HL-60/S4 treated with retinoic acid at 250 ng/mL for 4 days and 3 days (cell line): ENCODE measurements at regions not wholly inside any gene's neighbourhood (a gene's known extent, or its start where the extent isn't known, plus 50 kb on each side); places are given as distances from the start of the nearest gene placed in this dataset.
"Not testable (repeated sequence)": the region's sequence is repeated elsewhere in the genome, so short reads cannot be mapped to it uniquely, and the experiment has no call there.

Experiments used
- in situ Hi-C: fragments of 300-500 bp; cut with MboI; formaldehyde crosslinking; loops from 2 replicates; pipeline ENCODE4 v1.7.0; 2022; ENCODE audit warnings: low sequenced_read_pairs

DNA sequence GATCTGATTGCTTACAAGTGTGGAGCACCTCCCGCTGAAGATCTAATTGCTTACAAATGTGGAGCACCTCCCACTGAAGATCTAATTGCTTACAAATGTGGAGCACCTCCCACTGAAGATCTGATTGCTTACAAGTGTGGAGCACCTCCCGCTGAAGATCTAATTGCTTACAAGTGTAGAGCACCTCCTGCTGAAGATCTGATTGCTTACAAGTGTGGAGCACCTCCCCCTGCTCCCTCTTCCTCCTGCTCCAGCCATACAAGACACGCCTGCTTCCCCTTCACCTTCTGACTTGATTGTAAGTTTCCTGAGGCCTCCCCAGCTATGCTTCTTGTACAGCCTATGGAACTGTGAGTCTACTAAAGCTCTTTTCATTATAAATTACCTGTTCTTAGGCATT lies 1014.9 kb downstream of the SOCS6 start:
- in situ Hi-C loops: not testable (repeated sequence)

DNA sequence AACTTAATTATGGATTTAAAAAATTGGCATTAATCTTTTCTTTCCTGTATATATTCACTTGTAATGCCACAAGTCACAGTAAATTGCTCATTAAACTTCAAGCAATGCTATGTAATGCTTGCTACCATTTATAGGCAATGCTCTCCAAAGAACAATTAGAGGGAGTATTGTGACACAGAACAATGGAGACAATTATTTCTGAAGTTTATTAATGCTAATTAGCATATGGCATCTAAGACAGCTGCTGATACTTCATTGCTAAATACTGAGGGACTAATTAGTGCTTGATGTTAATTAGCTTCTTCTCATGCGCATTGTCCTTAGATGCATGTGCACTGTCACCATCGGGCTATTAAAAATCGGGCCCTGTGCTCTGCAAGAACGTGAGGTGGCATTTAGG lies 1012.8 kb downstream of the SOCS6 start:
- in situ Hi-C loops: no loop called here

DNA sequence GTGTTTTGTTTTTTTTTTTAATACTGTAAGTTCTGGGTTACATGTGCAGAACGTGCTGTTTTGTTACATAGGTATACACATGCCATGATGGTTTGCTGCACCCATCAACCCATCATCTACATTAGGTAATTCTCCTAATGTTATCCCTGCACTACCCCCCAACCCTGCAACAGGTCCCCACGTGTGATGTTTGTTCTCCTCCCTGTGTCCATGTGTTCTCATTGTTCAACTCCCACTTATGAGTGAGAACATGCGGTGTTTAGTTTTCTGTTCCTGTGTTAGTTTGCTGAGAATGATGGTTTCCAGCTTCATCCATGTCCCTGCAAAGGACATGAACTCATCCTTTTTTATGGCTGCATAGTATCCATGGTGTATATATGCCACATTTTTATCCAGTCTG lies 1005.4 kb downstream of the SOCS6 start:
- in situ Hi-C loops: not testable (repeated sequence)

DNA sequence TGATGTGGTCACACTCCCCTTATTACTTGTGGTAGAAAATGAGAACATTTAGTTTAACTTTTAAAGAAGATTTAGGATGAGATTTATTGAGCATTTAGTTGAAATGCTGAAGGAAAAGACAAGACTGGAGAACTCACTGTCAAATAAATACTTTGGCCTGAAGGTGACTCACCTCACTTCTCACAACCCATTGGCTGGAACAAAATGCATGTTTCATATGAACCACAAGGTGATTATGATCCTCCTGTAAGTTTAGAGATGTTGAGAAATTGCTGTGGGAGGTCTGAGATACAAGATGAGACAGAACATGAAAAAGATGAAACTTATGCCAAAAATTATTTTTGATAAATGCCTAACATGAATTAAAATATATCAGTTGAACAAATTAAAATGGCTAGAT lies 1004.5 kb downstream of the SOCS6 start:
- in situ Hi-C loops: no loop called here

DNA sequence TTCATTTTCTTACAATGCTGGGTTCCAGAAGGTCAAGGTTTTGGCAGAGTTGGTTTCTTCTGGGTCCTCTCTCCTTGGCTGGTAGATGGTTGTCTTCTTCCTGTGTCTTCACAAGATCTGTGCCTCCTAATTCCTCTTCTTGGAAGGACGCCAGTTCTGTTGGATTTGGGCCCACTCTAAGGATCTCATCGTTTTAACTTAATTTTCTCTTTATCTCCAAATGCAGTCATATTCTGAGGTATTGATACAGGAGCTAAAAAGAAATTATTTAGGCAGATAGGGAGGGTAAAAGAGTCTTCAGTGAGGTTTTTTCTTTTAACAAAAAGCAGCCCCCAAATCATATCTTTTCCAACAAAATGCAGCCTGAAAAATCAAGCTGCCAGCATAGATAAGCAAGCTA lies 998.4 kb downstream of the SOCS6 start:
- in situ Hi-C loops: no loop called here

DNA sequence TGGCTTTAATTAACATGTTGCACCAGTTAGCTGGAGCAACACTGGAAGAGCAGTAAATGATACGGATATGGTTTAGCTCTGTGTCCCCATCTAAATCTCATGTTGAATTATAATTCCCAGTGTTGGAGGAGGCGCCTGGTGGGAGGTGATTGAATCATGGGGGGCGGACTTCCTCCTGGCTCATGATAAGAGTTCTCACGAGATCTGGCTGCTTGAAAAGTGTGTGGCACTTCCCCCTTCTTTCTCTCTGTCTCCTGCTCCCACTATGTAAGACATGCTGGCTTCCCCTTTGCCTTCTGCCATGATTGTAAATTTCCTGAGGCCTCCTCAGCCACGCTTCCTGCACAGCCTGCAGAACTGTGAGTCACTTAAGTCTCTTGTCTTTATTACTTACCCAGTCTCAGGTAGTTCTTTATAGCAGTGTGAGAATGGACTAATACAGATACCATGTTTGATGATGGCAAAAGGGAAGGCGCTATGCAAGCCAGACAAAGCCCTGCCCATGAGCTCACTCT lies 963.6 kb downstream of the SOCS6 start:
- in situ Hi-C loops: no loop called here

DNA sequence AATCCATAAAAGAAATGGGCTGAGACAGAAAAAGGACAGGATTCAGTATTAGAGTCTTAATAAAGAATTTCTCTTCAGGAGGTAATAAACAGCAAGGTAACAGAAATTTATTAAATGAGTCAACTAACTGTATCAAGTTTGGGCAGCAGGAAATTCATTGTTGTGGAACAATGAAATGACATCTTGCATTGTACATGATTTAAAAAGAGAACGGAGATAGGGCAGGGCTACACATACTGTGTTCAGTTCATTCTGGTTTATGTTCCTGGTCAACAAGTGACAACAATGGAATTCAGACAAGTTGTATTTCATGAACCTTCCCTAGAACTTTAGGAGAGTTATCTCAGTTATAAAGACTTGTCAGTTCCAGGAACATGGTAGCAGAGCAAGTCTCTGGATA lies 961.3 kb downstream of the SOCS6 start:
- in situ Hi-C loops: no loop called here

DNA sequence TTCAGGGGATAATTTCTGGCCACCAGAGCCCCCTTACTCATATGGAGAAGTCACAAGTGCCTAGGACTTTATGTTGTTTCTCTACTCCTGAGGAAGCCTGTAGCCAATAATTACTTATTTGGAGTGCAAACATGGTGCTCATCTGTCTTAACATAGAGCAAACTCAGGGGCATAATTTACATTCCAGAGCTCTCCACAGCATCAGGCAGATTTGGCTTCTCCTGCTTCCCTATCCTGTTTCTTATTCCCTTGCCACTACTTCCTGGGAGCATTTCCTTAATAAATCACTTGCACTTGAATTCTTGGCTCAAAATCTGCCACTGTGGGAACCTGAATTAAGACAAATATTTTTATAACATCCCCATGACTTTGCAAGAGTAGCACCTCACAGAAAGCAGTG lies 960.9 kb downstream of the SOCS6 start:
- in situ Hi-C loops: no loop called here

DNA sequence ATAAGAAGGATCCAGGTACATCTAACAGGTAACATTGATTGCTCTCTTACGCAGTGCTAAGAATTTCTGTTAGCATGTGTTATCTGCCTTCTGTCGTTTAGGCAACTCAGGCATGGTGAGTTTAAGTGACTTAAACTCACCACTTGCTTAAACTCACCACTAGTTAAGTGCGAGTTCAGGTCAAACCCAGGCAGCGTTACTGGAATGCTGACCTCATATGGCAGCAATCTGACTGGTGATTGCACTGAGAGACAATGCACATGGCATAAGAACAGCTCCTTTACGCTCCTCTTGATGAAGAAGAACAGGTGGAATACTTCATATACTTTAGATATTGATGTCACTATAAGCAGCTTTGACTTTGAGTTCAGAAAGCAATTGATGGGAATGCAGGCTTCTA lies 954.1 kb downstream of the SOCS6 start:
- in situ Hi-C loops: no loop called here

DNA sequence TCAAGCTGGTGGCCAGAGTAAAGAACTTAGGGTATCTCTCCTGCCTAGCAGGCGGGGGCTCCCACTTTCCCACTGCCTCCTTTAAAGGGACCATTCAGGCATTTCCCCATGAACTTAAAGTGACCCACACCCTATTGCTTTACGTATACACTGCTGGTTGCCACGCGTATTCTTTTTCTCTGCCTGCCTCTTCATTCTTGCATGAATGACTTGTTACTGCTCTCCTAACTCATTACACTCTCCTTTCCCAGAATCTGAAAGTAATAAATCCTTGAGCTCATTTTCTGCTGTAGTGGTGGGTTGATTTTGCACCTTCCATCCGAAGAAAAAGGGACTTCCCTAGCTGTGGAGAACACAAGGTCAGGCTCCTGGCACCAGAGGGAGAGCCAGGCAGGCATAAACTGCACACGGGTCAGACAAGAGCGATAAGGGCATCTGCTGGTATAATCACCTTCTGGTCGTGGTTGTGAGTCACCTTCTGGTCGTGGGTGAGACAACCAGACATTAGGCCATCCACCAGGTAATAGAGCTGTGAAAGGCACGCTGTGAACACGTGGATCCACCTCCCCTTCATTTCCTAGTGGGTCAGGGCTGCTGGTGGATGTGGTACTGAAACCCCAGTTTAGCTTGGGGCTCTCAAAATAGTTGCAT lies 950.3 kb downstream of the SOCS6 start:
- in situ Hi-C loops: no loop called here

DNA sequence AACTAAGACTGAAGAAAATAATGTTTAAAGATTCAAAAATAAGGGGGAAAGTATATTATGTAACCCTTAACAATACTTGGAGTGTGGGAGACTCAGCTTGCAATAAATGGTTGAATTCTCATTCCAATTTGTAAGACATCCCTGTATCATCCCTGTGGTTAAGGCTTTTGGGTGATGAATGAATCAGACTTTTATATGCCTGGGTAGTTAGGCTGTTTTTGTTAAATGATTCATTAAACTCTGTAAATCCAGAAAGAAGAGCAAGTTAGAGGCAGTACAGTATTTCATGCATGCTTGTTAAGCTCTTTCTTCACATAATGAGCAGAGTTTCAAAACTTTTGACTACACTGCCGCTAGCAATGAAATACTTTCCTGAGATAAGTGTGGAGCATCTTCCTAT lies 948.8 kb downstream of the SOCS6 start:
- in situ Hi-C loops: no loop called here

DNA sequence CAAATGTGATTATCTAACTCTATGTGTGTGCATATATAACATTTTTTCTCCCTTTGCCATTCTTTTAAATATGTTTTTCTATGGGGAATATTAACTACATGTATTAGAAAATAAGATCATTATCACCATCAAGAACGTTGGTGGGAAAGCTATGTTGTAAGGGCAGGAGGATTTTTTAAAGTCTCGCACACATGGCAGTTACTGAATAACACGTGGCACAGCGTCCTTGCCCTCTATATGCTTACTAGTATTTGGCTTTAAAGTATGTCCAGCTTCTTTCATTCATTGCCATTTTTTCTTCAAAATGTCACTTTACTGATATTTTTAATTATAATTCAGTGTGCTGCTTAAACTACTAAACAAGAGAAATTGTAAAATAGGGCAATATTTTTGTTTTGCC lies 944.3 kb downstream of the SOCS6 start:
- in situ Hi-C loops: no loop called here

DNA sequence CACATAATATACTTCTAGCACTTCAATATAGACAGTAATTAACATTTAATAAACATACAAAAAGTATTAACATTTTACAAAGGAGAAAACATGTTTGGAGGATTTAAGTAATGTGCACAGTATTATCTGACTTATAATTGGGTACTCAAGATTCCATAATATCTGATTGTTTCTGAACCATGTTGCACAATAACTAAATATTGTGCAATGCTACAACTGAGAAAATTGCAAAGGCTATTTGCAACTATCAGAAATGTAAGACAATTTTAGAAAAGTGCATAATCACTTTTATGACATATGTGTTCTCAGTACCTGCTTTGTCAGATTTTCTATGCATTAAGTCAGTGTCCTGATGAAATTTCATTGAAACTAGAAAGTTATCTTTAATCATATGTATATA lies 934.6 kb downstream of the SOCS6 start:
- in situ Hi-C loops: no loop called here

DNA sequence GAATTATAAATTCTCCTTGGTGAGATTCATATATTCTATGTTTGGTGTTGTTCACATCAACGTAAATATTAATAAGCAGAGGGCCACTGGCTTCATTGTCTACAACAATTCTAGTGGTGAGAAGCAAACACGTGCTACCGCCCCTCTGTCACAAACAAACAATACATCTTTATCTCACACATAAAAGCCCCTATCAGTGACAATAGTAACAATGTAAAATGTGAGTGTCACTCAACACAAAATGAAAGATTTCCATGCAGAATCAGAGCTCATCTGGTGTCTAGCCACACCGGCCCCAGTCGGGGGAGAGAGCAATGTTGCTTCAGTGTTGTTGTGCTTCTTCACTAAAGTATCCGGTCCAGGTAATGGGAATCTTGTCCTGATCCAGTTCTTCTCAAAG lies 932.6 kb downstream of the SOCS6 start:
- in situ Hi-C loops: no loop called here

DNA sequence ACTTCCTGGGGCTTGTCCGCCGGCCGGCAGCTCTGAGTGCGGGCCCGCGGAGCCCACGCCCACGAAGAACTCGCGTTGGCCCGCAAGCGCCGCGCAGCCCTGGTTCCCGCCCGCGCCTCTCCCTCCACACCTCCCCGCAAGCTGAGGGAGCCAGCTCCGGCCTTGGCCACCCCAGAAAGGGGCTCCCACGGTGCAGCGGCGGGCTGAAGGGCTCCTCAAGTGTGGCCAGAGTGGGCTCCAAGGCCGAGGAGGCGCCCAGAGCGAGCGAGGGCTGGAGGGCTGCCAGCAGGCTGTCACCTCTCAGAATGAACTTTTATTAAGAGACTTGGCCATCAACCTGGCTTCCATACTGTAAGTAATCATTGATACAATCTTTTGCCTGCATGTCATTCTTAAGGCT lies 923.9 kb downstream of the SOCS6 start:
- in situ Hi-C loops: not testable (repeated sequence)

DNA sequence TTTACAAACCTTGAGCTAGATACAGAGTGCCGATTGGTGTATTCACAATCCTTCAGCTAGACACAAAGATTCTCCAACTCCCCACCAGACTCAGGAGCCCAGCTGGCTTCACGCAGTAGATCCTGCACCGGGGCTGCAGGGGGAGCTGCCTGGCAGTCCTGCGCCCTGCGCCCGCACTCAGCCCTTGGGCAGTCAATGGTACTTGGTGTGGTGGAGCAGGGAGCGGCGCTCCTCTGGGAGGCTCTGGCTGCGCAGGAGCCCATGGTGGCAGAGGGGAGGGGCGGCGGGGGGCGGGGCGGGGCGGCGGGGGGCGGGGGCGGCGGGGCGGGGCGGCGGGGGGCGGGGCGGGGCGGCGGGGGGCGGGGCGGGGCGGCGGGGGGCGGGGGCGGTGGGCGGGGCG lies 923.4 kb downstream of the SOCS6 start:
- in situ Hi-C loops: no loop called here

DNA sequence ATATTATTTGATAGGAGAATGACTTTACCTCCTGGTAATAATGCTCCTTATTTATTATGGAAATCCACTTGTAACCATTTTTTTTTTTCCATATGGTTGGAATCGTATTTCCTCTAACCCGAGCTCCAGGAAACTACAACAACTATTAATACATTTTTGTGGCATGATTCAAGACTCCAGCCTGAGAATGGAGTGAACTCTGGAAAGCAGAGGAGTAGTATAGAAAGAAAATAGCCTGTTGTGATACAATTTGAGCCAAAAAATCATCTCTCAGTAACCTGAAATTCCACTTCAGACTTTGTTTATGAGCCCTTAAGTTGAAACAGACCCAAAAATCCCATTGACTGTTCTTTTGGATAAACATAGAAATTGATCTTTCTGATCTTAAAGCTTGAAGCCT lies 921.1 kb downstream of the SOCS6 start:
- in situ Hi-C loops: no loop called here

DNA sequence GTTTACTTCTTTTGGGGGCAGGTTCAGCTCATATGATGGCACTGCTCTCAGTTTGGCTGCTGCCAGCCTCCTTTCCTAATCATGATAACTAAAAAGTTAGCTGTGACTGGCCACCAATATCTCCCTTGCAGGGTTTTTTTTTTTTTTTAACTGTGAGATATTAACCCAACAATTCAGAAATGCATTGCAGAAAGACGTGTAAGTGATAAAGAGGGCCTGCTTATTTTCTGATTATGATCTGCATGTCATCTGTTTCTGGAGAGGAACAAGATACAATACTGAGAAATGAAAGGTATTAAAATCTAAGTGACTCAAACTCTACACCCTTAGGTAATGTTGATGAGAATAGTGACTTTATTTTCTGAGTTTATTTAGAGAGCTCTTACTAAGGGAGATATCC lies 905.6 kb downstream of the SOCS6 start:
- in situ Hi-C loops: no loop called here

DNA sequence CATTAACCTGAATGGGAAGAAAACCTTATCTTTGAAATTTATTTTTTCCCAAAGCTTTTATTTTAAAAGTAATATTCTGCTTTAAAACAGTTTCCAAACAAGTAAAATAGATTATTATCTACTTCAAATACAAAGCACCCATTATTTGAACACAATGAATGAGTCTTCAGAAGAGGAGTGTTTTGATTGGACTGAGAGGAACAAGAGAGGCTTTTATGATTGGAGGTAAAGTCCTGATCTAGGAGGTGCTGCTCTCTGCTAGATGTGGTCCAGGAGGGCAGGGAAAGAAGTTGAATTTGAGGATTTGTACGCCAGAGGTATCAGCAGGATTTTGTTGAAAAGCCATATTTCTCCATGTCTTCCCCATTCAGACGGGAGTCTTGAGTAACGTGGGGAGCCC lies 900.7 kb downstream of the SOCS6 start:
- in situ Hi-C loops: no loop called here

DNA sequence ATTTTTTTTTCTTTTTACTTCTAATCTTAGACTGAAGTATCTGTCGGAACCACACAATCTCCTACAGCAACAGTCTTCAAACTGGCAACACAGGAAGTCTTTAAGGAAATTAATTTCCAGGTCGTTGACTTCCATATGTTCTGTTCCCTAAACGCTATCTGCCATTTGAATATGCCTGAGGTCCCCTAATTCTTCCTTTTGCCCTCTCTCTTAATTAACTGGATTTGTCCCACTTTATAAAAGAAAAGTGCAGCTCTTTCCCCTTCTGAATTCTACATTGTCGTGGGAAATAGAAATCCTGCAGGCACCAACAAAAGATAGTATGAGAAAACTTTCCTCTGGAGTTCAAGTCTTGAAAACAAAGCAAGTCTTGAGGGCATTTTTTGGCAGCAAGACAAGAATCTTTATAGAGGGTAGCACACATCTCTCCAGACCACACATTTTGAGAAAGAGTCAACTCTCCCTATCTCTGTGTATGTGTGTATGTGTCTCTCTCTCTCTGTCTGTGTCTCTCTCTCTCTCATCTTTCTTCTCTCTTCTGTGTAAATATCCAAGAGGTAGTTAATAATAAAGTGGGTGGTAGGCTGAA lies 879.8 kb downstream of the SOCS6 start:
- in situ Hi-C loops: no loop called here

DNA sequence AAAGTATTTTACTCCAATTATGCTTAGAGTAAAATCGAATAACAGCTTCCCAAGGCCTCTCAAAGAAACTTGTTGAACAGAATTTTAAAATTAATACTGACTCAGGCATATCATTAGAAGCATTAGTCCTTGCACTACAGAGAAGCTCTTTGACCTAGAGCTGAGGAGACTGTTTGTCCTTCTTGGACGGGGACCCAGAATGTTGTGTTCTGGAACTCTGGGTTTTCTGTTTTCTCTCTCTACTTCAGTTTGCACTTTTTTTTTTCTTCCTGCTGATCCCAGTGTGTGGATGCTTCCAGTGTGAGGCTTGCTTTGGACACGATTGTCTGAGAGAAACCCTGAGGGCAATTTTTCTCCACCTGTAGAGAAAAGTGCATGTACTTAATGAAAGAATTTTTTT lies 847.6 kb downstream of the SOCS6 start:
- in situ Hi-C loops: no loop called here

DNA sequence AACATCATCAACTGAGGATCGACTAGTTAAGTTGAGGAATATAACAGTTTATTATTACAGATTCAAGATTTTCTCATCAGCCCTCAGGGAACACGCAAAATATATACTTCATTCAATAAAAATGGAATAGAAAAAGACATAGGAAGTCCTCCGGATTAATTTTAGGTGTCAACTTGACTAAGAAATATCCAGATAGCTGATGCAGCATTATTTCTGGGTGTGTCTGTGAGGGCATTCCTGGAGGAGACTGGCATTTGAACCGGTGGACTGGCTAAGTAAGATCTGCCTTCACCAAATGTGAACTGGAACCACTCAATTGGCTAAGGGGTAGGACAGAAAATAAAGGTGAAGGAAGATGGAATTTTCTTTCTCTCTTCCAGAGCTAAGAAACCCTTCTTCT lies 845.3 kb downstream of the SOCS6 start:
- in situ Hi-C loops: no loop called here

DNA sequence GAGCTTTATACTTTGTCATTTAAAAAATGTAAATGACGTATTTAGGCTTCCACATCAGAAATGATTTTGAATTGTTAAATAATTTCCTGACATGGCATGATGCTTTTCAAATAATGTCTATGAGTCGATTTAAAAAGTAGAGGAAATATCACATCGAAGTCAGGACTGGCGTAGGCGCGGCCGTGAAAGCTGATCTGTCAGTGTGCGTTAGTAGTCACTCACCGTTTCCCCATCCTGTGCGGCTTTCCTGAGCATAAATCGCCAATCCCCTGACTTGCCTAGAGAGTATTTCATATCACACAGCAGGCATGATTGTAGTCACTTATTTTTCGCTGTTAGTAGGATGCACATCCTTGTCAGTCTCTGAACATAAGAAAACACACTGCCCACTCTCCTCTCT lies 843.1 kb downstream of the SOCS6 start:
- in situ Hi-C loops: no loop called here
